ENCODE measurements at regions not wholly inside any gene's neighbourhood (a gene's known extent, or its start where the extent isn't known, plus 50 kb on each side); places are given as distances from the start of the nearest gene placed in this dataset.

DNA sequence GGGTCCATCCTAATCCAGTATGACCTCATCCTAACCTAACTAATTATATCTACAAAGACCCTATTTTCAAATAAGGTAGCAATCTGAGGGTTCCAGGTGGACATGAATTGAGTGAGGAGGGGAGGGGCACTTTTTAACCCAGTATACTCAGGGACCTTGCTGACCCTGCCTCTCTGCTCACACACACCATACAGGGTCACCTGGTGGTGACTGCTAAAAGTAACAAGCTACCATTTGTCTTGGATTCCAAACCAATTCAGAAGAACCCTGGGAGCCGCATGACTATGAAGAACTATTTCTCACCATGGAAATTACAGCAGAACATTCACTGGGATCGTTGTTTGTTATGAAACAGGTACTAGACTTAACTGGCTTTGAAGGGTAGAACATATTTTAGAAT, 151.9 kb downstream of the LACC1 start:
- DNase-seq (ENCODE audit: low spot score) (peak; percentile 35), ATAC-seq (peak; percentile 73)
- Mint-ChIP-seq H3K4me3 (no peak overlapping the region), H3K27me3 (ENCODE audit: insufficient read depth, low read depth, poor library complexity) (no peaks in the 10 kb centered on the region), H3K36me3 (ENCODE audit: low read depth) (no peaks in the 10 kb centered on the region), H3K4me1 (peaks cover 14% of the 10 kb centered on the region), H3K9me3 (no peaks in the 10 kb centered on the region), H3K27ac (no peak overlapping the region)
- H3F3A ChIP-seq (replicated peaks; ENCODE audit: low read depth): no peaks in the 10 kb centered on the region
- H3K27ac ChIP-seq (ENCODE audit: low read depth): no peak overlapping the region
- H3K9me2 ChIP-seq (ENCODE audit: insufficient read depth): peaks cover 15% of the 10 kb centered on the region; the same call in 1 of the 2 replicates
- H3K27me3 ChIP-seq (ENCODE audit: insufficient read depth): no peaks in the 10 kb centered on the region
- 0 out of 2 replicates have a peak, but pooled peaks cover 11% of the 10 kb centered on the region for H3K4me1 ChIP-seq (ENCODE audit: insufficient read depth)
- H3K4me3 ChIP-seq: no peak overlapping the region
- no peaks in the 10 kb centered on the region for H4K20me1 ChIP-seq (replicated peaks; ENCODE audit: insufficient read depth)
- no peaks in the 10 kb centered on the region for H3K36me3 ChIP-seq (ENCODE audit: insufficient read depth)
- H2AFZ ChIP-seq: no peak overlapping the region
- no peaks in the 10 kb centered on the region for H3K79me2 ChIP-seq (replicated peaks; ENCODE audit: insufficient read depth)
- no peak overlapping the region for H3K4me2 ChIP-seq
- no peak for TF ChIP-seq POLR2AphosphoS5 (IDR thresholded peaks at IDR 0.05; ENCODE audit: low read depth)
- TF ChIP-seq, protein P1, sequence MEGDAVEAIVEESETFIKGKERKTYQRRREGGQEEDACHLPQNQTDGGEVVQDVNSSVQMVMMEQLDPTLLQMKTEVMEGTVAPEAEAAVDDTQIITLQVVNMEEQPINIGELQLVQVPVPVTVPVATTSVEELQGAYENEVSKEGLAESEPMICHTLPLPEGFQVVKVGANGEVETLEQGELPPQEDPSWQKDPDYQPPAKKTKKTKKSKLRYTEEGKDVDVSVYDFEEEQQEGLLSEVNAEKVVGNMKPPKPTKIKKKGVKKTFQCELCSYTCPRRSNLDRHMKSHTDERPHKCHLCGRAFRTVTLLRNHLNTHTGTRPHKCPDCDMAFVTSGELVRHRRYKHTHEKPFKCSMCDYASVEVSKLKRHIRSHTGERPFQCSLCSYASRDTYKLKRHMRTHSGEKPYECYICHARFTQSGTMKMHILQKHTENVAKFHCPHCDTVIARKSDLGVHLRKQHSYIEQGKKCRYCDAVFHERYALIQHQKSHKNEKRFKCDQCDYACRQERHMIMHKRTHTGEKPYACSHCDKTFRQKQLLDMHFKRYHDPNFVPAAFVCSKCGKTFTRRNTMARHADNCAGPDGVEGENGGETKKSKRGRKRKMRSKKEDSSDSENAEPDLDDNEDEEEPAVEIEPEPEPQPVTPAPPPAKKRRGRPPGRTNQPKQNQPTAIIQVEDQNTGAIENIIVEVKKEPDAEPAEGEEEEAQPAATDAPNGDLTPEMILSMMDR (conservative IDR thresholded peaks at IDR 0.05; ENCODE audit: low read depth in 2 of 2): peak; percentile 14 to 28; a peak in 2 of 4 replicates
- TF ChIP-seq STAT1 (IDR thresholded peaks at IDR 0.05; ENCODE audit: unreplicated experiment): no peak
- no peak for TF ChIP-seq EZH2 (IDR thresholded peaks at IDR 0.05; ENCODE audit: low read depth, unreplicated experiment)

DNA sequence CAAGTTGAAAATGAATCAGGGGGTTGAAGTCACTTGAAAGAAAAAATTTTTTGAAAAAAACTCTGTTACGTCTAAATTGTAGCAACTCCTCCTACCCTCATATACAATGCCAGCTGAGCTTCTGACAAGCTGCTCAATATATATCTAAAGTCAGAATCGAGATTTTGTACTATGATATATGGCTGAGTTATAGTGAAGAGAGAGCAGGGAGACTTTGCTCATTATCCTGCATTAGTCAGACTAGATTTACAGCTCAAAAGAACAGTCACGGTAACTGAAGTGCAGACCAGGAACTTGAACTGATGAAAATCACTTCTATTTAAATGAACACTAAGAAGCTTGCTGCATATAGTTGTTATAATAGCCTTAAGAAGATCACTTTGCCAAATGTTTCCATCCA, 153.1 kb downstream of the LACC1 start:
- H3K27me3 Mint-ChIP-seq (ENCODE audit: insufficient read depth, low read depth, poor library complexity): no peaks in the 10 kb centered on the region
- Histone ChIP-seq H3K9me2 (ENCODE audit: insufficient read depth) (peaks cover 15% of the 10 kb centered on the region; the same call in 1 of the 2 replicates), H3K27ac (ENCODE audit: low read depth) (no peak overlapping the region), H3K4me1 (ENCODE audit: insufficient read depth) (0 out of 2 replicates have a peak, but pooled peaks cover 11% of the 10 kb centered on the region), H3K36me3 (ENCODE audit: insufficient read depth) (no peaks in the 10 kb centered on the region), H4K20me1 (replicated peaks; ENCODE audit: insufficient read depth) (no peaks in the 10 kb centered on the region), H3F3A (replicated peaks; ENCODE audit: low read depth) (no peaks in the 10 kb centered on the region), H3K4me3 (no peak overlapping the region), H3K4me2 (no peak overlapping the region), H2AFZ (peak overlapping the region; percentile 3; the same call in 1 of the 2 replicates), H3K27me3 (ENCODE audit: insufficient read depth) (no peaks in the 10 kb centered on the region), H3K79me2 (replicated peaks; ENCODE audit: insufficient read depth) (no peaks in the 10 kb centered on the region)
- H3K36me3 Mint-ChIP-seq (ENCODE audit: low read depth): no peaks in the 10 kb centered on the region
- DNase-seq (ENCODE audit: low spot score) (no peak), ATAC-seq (no peak)
- H3K4me3 Mint-ChIP-seq: no peak overlapping the region
- H3K27ac Mint-ChIP-seq: no peak overlapping the region; the same call in 1 of the 2 replicates
- H3K4me1 Mint-ChIP-seq: peaks cover 14% of the 10 kb centered on the region
- no peaks in the 10 kb centered on the region for H3K9me3 Mint-ChIP-seq
- TF ChIP-seq, protein P2, sequence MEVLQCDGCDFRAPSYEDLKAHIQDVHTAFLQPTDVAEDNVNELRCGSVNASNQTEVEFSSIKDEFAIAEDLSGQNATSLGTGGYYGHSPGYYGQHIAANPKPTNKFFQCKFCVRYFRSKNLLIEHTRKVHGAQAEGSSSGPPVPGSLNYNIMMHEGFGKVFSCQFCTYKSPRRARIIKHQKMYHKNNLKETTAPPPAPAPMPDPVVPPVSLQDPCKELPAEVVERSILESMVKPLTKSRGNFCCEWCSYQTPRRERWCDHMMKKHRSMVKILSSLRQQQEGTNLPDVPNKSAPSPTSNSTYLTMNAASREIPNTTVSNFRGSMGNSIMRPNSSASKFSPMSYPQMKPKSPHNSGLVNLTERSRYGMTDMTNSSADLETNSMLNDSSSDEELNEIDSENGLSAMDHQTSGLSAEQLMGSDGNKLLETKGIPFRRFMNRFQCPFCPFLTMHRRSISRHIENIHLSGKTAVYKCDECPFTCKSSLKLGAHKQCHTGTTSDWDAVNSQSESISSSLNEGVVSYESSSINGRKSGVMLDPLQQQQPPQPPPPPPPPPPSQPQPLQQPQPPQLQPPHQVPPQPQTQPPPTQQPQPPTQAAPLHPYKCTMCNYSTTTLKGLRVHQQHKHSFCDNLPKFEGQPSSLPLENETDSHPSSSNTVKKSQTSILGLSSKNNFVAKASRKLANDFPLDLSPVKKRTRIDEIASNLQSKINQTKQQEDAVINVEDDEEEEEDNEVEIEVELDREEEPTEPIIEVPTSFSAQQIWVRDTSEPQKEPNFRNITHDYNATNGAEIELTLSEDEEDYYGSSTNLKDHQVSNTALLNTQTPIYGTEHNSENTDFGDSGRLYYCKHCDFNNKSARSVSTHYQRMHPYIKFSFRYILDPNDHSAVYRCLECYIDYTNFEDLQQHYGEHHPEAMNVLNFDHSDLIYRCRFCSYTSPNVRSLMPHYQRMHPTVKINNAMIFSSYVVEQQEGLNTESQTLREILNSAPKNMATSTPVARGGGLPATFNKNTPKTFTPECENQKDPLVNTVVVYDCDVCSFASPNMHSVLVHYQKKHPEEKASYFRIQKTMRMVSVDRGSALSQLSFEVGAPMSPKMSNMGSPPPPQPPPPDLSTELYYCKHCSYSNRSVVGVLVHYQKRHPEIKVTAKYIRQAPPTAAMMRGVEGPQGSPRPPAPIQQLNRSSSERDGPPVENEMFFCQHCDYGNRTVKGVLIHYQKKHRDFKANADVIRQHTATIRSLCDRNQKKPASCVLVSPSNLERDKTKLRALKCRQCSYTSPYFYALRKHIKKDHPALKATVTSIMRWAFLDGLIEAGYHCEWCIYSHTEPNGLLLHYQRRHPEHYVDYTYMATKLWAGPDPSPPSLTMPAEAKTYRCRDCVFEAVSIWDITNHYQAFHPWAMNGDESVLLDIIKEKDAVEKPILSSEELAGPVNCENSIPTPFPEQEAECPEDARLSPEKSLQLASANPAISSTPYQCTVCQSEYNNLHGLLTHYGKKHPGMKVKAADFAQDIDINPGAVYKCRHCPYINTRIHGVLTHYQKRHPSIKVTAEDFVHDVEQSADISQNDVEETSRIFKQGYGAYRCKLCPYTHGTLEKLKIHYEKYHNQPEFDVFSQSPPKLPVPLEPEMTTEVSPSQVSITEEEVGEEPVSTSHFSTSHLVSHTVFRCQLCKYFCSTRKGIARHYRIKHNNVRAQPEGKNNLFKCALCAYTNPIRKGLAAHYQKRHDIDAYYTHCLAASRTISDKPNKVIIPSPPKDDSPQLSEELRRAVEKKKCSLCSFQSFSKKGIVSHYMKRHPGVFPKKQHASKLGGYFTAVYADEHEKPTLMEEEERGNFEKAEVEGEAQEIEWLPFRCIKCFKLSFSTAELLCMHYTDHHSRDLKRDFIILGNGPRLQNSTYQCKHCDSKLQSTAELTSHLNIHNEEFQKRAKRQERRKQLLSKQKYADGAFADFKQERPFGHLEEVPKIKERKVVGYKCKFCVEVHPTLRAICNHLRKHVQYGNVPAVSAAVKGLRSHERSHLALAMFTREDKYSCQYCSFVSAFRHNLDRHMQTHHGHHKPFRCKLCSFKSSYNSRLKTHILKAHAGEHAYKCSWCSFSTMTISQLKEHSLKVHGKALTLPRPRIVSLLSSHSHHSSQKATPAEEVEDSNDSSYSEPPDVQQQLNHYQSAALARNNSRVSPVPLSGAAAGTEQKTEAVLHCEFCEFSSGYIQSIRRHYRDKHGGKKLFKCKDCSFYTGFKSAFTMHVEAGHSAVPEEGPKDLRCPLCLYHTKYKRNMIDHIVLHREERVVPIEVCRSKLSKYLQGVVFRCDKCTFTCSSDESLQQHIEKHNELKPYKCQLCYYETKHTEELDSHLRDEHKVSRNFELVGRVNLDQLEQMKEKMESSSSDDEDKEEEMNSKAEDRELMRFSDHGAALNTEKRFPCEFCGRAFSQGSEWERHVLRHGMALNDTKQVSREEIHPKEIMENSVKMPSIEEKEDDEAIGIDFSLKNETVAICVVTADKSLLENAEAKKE (CRISPR knock-in tag; IDR thresholded peaks at IDR 0.05): no peak
- TF ChIP-seq STAT1 (IDR thresholded peaks at IDR 0.05; ENCODE audit: unreplicated experiment) (no peak), ZNF114 (CRISPR knock-in tag; IDR thresholded peaks at IDR 0.05) (no peak), NANOG (IDR thresholded peaks at IDR 0.05; ENCODE audit: borderline replicate concordance) (no peak), ZNF331 (CRISPR knock-in tag; IDR thresholded peaks at IDR 0.05; ENCODE audit: low read depth) (no peak), POLR2AphosphoS5 (IDR thresholded peaks at IDR 0.05; ENCODE audit: low read depth) (no peak)
- TF ChIP-seq, protein P3, sequence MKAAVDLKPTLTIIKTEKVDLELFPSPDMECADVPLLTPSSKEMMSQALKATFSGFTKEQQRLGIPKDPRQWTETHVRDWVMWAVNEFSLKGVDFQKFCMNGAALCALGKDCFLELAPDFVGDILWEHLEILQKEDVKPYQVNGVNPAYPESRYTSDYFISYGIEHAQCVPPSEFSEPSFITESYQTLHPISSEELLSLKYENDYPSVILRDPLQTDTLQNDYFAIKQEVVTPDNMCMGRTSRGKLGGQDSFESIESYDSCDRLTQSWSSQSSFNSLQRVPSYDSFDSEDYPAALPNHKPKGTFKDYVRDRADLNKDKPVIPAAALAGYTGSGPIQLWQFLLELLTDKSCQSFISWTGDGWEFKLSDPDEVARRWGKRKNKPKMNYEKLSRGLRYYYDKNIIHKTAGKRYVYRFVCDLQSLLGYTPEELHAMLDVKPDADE (IDR thresholded peaks at IDR 0.05): no peak
